WTC11 (cell line): ENCODE measurements at regions not wholly inside any gene's neighbourhood (a gene's known extent, or its start where the extent isn't known, plus 50 kb on each side); places are given as distances from the start of the nearest gene placed in this dataset.

ENCODE experiments used
- ATAC-seq: fragments of 200-7000 bp; cut with Tn5 transposase; 2 replicates; pipeline ENCODE4 v1.10.0; 2021; ENCODE audit warnings: mild to moderate bottlenecking, moderate library complexity
- CTCF ChIA-PET: fragments of 300-600 bp; sonication (Branson Sonifier 250); formaldehyde crosslinking; loops from one replicate; lab custom pipeline; 2021; ENCODE audit warnings: antibody characterized with exemption; lab: Charles Lee
- POLR2A ChIA-PET: fragments of 350-600 bp; sonication (Branson Sonifier 250); formaldehyde crosslinking; loops from one replicate; lab custom pipeline; 2021; ENCODE audit warnings: antibody characterized with exemption; lab: Charles Lee
- DNase-seq: peaks from one replicate; pipeline ENCODE4 v3.0.0; 2021; ENCODE audit warnings: low spot score
- H3K27ac Mint-ChIP-seq: 2 replicates; pipeline ENCODE4 v1.8.0; 2021; ENCODE audit warnings: mixed read lengths
- H3K27me3 Mint-ChIP-seq: 2 replicates; pipeline ENCODE4 v1.8.0; 2021; ENCODE audit warnings: low read depth, mild to moderate bottlenecking, moderate library complexity, mixed read lengths
- H3K36me3 Mint-ChIP-seq: 2 replicates; pipeline ENCODE4 v1.8.0; 2021; ENCODE audit warnings: mixed read lengths
- H3K4me1 Mint-ChIP-seq: 2 replicates; pipeline ENCODE4 v1.8.0; 2022; ENCODE audit warnings: mixed read lengths
- H3K4me3 Mint-ChIP-seq: 2 replicates; pipeline ENCODE4 v1.8.0; 2021; ENCODE audit warnings: mild to moderate bottlenecking, moderate library complexity, mixed read lengths
- H3K9me3 Mint-ChIP-seq: 2 replicates; pipeline ENCODE4 v1.8.0; 2021; ENCODE audit warnings: mixed read lengths
- ARID4B ChIP-seq: sonication (generic); formaldehyde crosslinking; IDR thresholded peaks from 2 replicates; pipeline ENCODE4 v1.8.0; 2023; ENCODE audit warnings: missing genetic modification reagents, mild to moderate bottlenecking, borderline replicate concordance
- ATF3 ChIP-seq: sonication (generic); formaldehyde crosslinking; conservative IDR thresholded peaks from 2 replicates; pipeline ENCODE4 v1.8.1; 2022; ENCODE audit warnings: mild to moderate bottlenecking, missing genetic modification reagents
- CBFB ChIP-seq: sonication (generic); formaldehyde crosslinking; IDR thresholded peaks from 2 replicates; pipeline ENCODE4 v1.8.1; 2022; ENCODE audit warnings: mild to moderate bottlenecking, low read depth, missing genetic modification reagents
- CDX4 ChIP-seq: fragments of 250-450 bp; sonication (Bioruptor Pico); IDR thresholded peaks from 2 replicates; pipeline ENCODE4 v1.9.0; 2021; ENCODE audit warnings: moderate library complexity, mild to moderate bottlenecking, inconsistent platforms, borderline replicate concordance
- E2F1 ChIP-seq: sonication (generic); formaldehyde crosslinking; IDR thresholded peaks from 2 replicates; pipeline ENCODE4 v1.8.0; 2022; ENCODE audit warnings: mild to moderate bottlenecking, missing genetic modification reagents
- E2F4 ChIP-seq: sonication (generic); formaldehyde crosslinking; IDR thresholded peaks from 2 replicates; pipeline ENCODE4 v1.8.1; 2022; ENCODE audit warnings: low read depth, mild to moderate bottlenecking, moderate library complexity, missing genetic modification reagents, borderline replicate concordance
- ELF4 ChIP-seq: sonication (generic); formaldehyde crosslinking; IDR thresholded peaks from 2 replicates; pipeline ENCODE4 v1.8.1; 2022; ENCODE audit warnings: low read depth, mild to moderate bottlenecking, moderate library complexity, missing genetic modification reagents
- ETV6 ChIP-seq: sonication (generic); formaldehyde crosslinking; IDR thresholded peaks from 2 replicates; pipeline ENCODE4 v1.8.1; 2022; ENCODE audit warnings: mild to moderate bottlenecking, missing genetic modification reagents
- GABPB1 ChIP-seq: sonication (generic); formaldehyde crosslinking; IDR thresholded peaks from 2 replicates; pipeline ENCODE4 v1.8.1; 2023; ENCODE audit warnings: mild to moderate bottlenecking, missing genetic modification reagents
- HMGA2 ChIP-seq: fragments of 250-450 bp; sonication (Bioruptor Pico); IDR thresholded peaks from 2 replicates; pipeline ENCODE4 v1.4.0; 2021; ENCODE audit warnings: mild to moderate bottlenecking, moderate library complexity
- JUN ChIP-seq: sonication (generic); formaldehyde crosslinking; IDR thresholded peaks from 2 replicates; pipeline ENCODE4 v1.8.0; 2023; ENCODE audit warnings: mild to moderate bottlenecking, missing genetic modification reagents
- MAX ChIP-seq: sonication (generic); formaldehyde crosslinking; IDR thresholded peaks from 2 replicates; pipeline ENCODE4 v1.8.0; 2022; ENCODE audit warnings: mild to moderate bottlenecking, missing genetic modification reagents
- NFATC4 ChIP-seq: fragments of 250-450 bp; sonication (Bioruptor Pico); IDR thresholded peaks from 2 replicates; pipeline ENCODE4 v1.9.0; 2021; ENCODE audit warnings: mild to moderate bottlenecking
- NR1H2 ChIP-seq: sonication (generic); formaldehyde crosslinking; IDR thresholded peaks from 2 replicates; pipeline ENCODE4 v1.9.0; 2021; ENCODE audit warnings: mild to moderate bottlenecking, moderate library complexity, missing genetic modification reagents
- OVOL2 ChIP-seq: fragments of 250-450 bp; sonication (Bioruptor Pico); IDR thresholded peaks from 2 replicates; pipeline ENCODE4 v1.9.0; 2021; ENCODE audit warnings: mild to moderate bottlenecking, borderline replicate concordance
- TEAD4 ChIP-seq: sonication (generic); formaldehyde crosslinking; IDR thresholded peaks from 2 replicates; pipeline ENCODE4 v1.8.0; 2022; ENCODE audit warnings: mild to moderate bottlenecking, missing genetic modification reagents
- ZNF263 ChIP-seq: sonication (generic); formaldehyde crosslinking; IDR thresholded peaks from 2 replicates; pipeline ENCODE4 v1.8.1; 2022; ENCODE audit warnings: low read depth, mild to moderate bottlenecking, moderate library complexity, missing genetic modification reagents
- ZNF416 ChIP-seq: fragments of 250-450 bp; sonication (Bioruptor Pico); IDR thresholded peaks from 2 replicates; pipeline ENCODE4 v1.9.0; 2021; ENCODE audit warnings: mild to moderate bottlenecking, inconsistent platforms
- ZNF423 ChIP-seq: fragments of 250-450 bp; sonication (Bioruptor Pico); IDR thresholded peaks from 2 replicates; pipeline ENCODE4 v2.1.2; 2022; ENCODE audit warnings: mild to moderate bottlenecking, moderate library complexity
- ZNF532 ChIP-seq: fragments of 250-450 bp; sonication (Bioruptor Pico); IDR thresholded peaks from 2 replicates; pipeline ENCODE4 v1.9.0; 2021; ENCODE audit warnings: mild to moderate bottlenecking, borderline replicate concordance

- H3K9me3 Mint-ChIP-seq, result peaks cover 27% of the 10 kb centered on the region
- no peak overlapping the region for H3K4me3 Mint-ChIP-seq
- H3K27ac Mint-ChIP-seq, result no peak overlapping the region
- ATAC-seq, result no peak
- ChIA-PET POLR2A (no interaction called here), CTCF (no interaction called here)
- no peaks in the 10 kb centered on the region for H3K27me3 Mint-ChIP-seq
- H3K36me3 Mint-ChIP-seq, result peaks cover 7% of the 10 kb centered on the region
- peaks cover 5% of the 10 kb centered on the region; the same call in 1 of the 2 replicates for H3K4me1 Mint-ChIP-seq
- TF ChIP-seq TEAD4 (CRISPR knock-in tag) (no peak), E2F1 (CRISPR knock-in tag) (no peak), ZNF532 (no peak), ELF4 (CRISPR knock-in tag) (no peak), OVOL2 (CRISPR knock-in tag) (no peak), ETV6 (no peak), ZNF423 (CRISPR knock-in tag) (no peak), MAX (CRISPR knock-in tag) (no peak), E2F4 (no peak), NFATC4 (CRISPR knock-in tag) (no peak), ZNF263 (CRISPR knock-in tag) (no peak)
- no peak for DNase-seq
Measured at GRCh38 chr14:86788224-86788623, 1204.8 kb downstream of the GALC start.

GRCh38 chr14:86787717-86788116 lies 1205.3 kb downstream of the GALC start:
- Mint-ChIP-seq H3K9me3 (peaks cover 23% of the 10 kb centered on the region), H3K27me3 (no peaks in the 10 kb centered on the region), H3K27ac (no peak overlapping the region), H3K4me1 (peaks cover 5% of the 10 kb centered on the region; the same call in 1 of the 2 replicates), H3K36me3 (peaks cover 7% of the 10 kb centered on the region; the same call in 1 of the 2 replicates), H3K4me3 (no peak overlapping the region)
- DNase-seq, result no peak
- CTCF ChIA-PET, result no interaction called here
- POLR2A ChIA-PET, result no interaction called here
- TF ChIP-seq OVOL2 (CRISPR knock-in tag) (no peak), GABPB1 (CRISPR knock-in tag) (peak; percentile 99)
- no peak for ATAC-seq

GRCh38 chr14:86782092-86782580 lies 1210.8 kb downstream of the GALC start:
- no peak for DNase-seq
- 0 out of 2 replicates have a peak, but pooled peaks cover 5% of the 10 kb centered on the region for H3K9me3 Mint-ChIP-seq
- H3K27ac Mint-ChIP-seq, result no peak overlapping the region
- no peaks in the 10 kb centered on the region for H3K27me3 Mint-ChIP-seq
- no peak for ATAC-seq
- peaks cover 11% of the 10 kb centered on the region for H3K4me1 Mint-ChIP-seq
- no peaks in the 10 kb centered on the region for H3K36me3 Mint-ChIP-seq
- POLR2A ChIA-PET, result no interaction called here
- CTCF ChIA-PET, result no interaction called here
- no peak overlapping the region for H3K4me3 Mint-ChIP-seq
- no peak for TF ChIP-seq JUN (CRISPR knock-in tag)
- TF ChIP-seq ELF4 (CRISPR knock-in tag), result no peak
- TF ChIP-seq GABPB1 (CRISPR knock-in tag), result no peak
- TF ChIP-seq ATF3, result no peak
- no peak for TF ChIP-seq HMGA2 (CRISPR knock-in tag)
- TF ChIP-seq NR1H2 (CRISPR knock-in tag), result no peak
- no peak for TF ChIP-seq CDX4 (CRISPR knock-in tag)
- no peak for TF ChIP-seq ZNF416 (CRISPR knock-in tag)
- no peak for TF ChIP-seq ARID4B (CRISPR knock-in tag)
- TF ChIP-seq OVOL2 (CRISPR knock-in tag), result no peak
- no peak for TF ChIP-seq CBFB
